OCI-LY1 (cell line): ENCODE measurements at regions not wholly inside any gene's neighbourhood (a gene's known extent, or its start where the extent isn't known, plus 50 kb on each side); places are given as distances from the start of the nearest gene placed in this dataset.

ENCODE experiments used
- H2AFZ ChIP-seq: fragments of 200-600 bp; sonication (generic), shearing (Covaris generic); 2 replicates; pipeline ENCODE4 v1.6.0; 2014; ENCODE audit warnings: antibody characterized with exemption, mild to moderate bottlenecking, low read length
- H3F3A ChIP-seq: fragments of 200-600 bp; sonication (generic), shearing (Covaris generic); 2 replicates; pipeline ENCODE4 v1.6.0; 2014; ENCODE audit warnings: mild to moderate bottlenecking, antibody characterized with exemption, low read length, moderate library complexity; ENCODE audit not compliant: insufficient read depth
- H3K27ac ChIP-seq: fragments of 200-600 bp; sonication (generic); 2 replicates; pipeline ENCODE4 v1.5.1; 2014; ENCODE audit warnings: low read length, mixed run types, mild to moderate bottlenecking, low read depth; ENCODE audit not compliant: poor library complexity, severe bottlenecking
- H3K27me3 ChIP-seq: fragments of 200-600 bp; sonication (generic); 2 replicates; pipeline ENCODE4 v1.6.0; 2014; ENCODE audit warnings: antibody characterized with exemption, mild to moderate bottlenecking, low read length, moderate library complexity; ENCODE audit not compliant: insufficient read depth
- H3K36me3 ChIP-seq: fragments of 200-600 bp; sonication (generic); 2 replicates; pipeline ENCODE4 v1.6.1; 2014; ENCODE audit warnings: mild to moderate bottlenecking, antibody characterized with exemption, low read length, moderate library complexity, mixed read lengths; ENCODE audit not compliant: insufficient read depth
- H3K4me1 ChIP-seq: fragments of 200-600 bp; sonication (generic); 2 replicates; pipeline ENCODE4 v1.5.1; 2014; ENCODE audit warnings: mild to moderate bottlenecking, low read length, moderate library complexity; ENCODE audit not compliant: insufficient read depth, severe bottlenecking
- H3K4me2 ChIP-seq: fragments of 200-600 bp; sonication (generic), shearing (Covaris generic); 2 replicates; pipeline ENCODE4 v1.6.1; 2014; ENCODE audit warnings: low read length
- H3K4me3 ChIP-seq: fragments of 200-600 bp; sonication (generic); 2 replicates; pipeline ENCODE4 v1.5.1; 2014; ENCODE audit warnings: low read length, low read depth, mild to moderate bottlenecking, mixed read lengths; ENCODE audit not compliant: poor library complexity, severe bottlenecking
- H3K79me2 ChIP-seq: fragments of 200-600 bp; shearing (Covaris generic); 2 replicates; pipeline ENCODE4 v1.6.1; 2016; ENCODE audit warnings: mixed run types, low read length, mixed read lengths; ENCODE audit not compliant: insufficient read depth
- H3K9ac ChIP-seq: fragments of 200-600 bp; sonication (generic), shearing (Covaris generic); 2 replicates; pipeline ENCODE4 v1.6.1; 2014; ENCODE audit warnings: mild to moderate bottlenecking, low read length, mixed read lengths
- H3K9me2 ChIP-seq: fragments of 200-600 bp; sonication (generic), shearing (Covaris generic); 2 replicates; pipeline ENCODE4 v1.6.1; 2014; ENCODE audit warnings: low read depth, mild to moderate bottlenecking, low read length, mixed read lengths
- H3K9me3 ChIP-seq: fragments of 200-600 bp; shearing (Covaris generic); 2 replicates; pipeline ENCODE4 v1.6.1; 2014; ENCODE audit warnings: low read length, mixed read lengths
- H4K20me1 ChIP-seq: fragments of 200-600 bp; sonication (generic), shearing (Covaris generic); 2 replicates; pipeline ENCODE4 v1.6.0; 2016; ENCODE audit warnings: mild to moderate bottlenecking, low read length; ENCODE audit not compliant: insufficient read depth
- EZH2 ChIP-seq: fragments of 200-600 bp; sonication (generic), shearing (Covaris generic); IDR thresholded peaks from 2 replicates; pipeline ENCODE4 v1.8.0; 2017; ENCODE audit warnings: borderline replicate concordance, mixed run types, mild to moderate bottlenecking, antibody characterized with exemption, low read length, moderate library complexity, mixed read lengths
- TF ChIP-seq, protein P1 (sequence below): fragments of 200-600 bp; sonication (generic), shearing (Covaris generic); IDR thresholded peaks from 2 replicates; pipeline ENCODE4 v1.5.1; 2017; ENCODE audit warnings: mild to moderate bottlenecking, antibody characterized with exemption, low read length, moderate library complexity, mixed read lengths

DNA sequence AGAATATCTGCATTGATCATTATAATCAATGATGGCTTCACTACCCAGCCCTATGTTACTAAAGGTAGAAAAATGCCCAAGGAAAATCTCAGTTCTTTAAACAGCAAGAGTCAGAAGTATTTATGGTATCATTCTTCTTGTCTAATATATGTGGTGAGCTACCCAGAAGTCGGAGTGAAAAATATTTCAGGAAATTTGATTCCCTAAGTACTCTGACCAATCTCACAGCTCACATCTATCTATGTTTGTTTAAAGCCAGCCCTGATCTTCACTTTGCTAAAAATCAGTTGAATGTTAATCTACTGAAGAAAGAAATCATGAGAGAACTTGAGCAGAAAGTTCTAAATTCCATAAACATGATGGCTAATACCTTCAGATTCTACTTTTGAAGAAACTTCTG lies 522.9 kb upstream of the SLIT2 start:
- Histone ChIP-seq H3K4me1 (peaks cover 13% of the 10 kb centered on the region), H3K27ac (no peak overlapping the region), H3F3A (no peaks in the 10 kb centered on the region), H3K79me2 (no peaks in the 10 kb centered on the region), H3K9ac (no peak overlapping the region), H3K9me2 (no peaks in the 10 kb centered on the region), H3K4me3 (no peak overlapping the region), H2AFZ (no peak overlapping the region), H3K36me3 (no peaks in the 10 kb centered on the region), H4K20me1 (no peaks in the 10 kb centered on the region), H3K27me3 (no peaks in the 10 kb centered on the region), H3K4me2 (no peak overlapping the region), H3K9me3 (no peaks in the 10 kb centered on the region)
- TF ChIP-seq, protein P1, sequence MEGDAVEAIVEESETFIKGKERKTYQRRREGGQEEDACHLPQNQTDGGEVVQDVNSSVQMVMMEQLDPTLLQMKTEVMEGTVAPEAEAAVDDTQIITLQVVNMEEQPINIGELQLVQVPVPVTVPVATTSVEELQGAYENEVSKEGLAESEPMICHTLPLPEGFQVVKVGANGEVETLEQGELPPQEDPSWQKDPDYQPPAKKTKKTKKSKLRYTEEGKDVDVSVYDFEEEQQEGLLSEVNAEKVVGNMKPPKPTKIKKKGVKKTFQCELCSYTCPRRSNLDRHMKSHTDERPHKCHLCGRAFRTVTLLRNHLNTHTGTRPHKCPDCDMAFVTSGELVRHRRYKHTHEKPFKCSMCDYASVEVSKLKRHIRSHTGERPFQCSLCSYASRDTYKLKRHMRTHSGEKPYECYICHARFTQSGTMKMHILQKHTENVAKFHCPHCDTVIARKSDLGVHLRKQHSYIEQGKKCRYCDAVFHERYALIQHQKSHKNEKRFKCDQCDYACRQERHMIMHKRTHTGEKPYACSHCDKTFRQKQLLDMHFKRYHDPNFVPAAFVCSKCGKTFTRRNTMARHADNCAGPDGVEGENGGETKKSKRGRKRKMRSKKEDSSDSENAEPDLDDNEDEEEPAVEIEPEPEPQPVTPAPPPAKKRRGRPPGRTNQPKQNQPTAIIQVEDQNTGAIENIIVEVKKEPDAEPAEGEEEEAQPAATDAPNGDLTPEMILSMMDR = no peak
- no peak for TF ChIP-seq EZH2

DNA sequence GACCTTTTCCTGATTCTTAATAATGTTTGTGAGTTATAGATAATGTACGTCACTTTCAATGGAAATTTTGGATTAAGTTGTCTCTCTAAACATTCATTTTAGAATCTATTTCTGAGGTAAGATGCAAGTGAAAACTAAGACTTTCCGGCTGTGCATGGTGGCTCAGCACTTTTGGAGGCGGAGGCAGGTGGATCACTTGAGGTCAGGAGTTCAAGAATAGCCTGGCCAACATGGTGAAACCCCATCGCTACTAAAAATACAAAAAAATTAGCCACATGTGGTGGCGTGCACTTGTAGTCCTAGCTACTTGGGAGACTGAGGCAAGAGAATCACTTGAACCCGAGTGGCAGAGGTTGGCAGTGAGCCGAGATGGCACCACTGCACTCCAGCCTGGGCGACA lies 524.6 kb upstream of the SLIT2 start:
- TF ChIP-seq, protein P1 = no peak
- TF ChIP-seq EZH2 = no peak
- Histone ChIP-seq H3K27ac (no peak overlapping the region), H3K36me3 (no peaks in the 10 kb centered on the region), H3K9me3 (no peaks in the 10 kb centered on the region), H2AFZ (no peak overlapping the region), H3K79me2 (no peaks in the 10 kb centered on the region), H4K20me1 (no peaks in the 10 kb centered on the region), H3K4me2 (no peak overlapping the region), H3K4me3 (no peak overlapping the region), H3K4me1 (peaks cover 13% of the 10 kb centered on the region), H3K9me2 (no peaks in the 10 kb centered on the region), H3K27me3 (no peaks in the 10 kb centered on the region), H3K9ac (no peak overlapping the region), H3F3A (no peaks in the 10 kb centered on the region)

DNA sequence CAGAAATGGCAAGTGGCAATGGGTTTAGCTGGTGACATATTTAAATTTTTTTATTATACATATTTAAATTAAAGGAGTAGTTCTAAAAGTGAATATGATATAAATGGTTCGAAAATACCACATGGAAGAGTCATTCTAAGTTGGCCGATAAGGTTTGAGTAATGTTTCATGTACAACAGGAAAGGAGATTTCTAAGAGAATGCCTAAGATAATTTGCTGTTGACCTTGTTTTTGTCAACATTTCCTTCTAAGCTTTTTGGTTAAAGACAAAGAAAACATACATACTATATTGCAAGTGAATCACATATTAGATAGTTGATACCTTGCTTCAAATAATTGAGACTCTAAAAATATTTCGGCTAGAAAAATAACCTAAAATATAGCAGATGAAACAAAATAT lies 526.6 kb upstream of the SLIT2 start:
- Histone ChIP-seq H3K4me3 (no peak overlapping the region), H3K36me3 (no peaks in the 10 kb centered on the region), H3K27ac (no peak overlapping the region), H3F3A (no peaks in the 10 kb centered on the region), H3K27me3 (no peaks in the 10 kb centered on the region), H2AFZ (no peak overlapping the region), H3K4me2 (no peak overlapping the region), H3K4me1 (peaks cover 7% of the 10 kb centered on the region), H3K9me3 (no peaks in the 10 kb centered on the region), H3K9ac (no peak overlapping the region), H3K79me2 (no peaks in the 10 kb centered on the region), H3K9me2 (no peaks in the 10 kb centered on the region), H4K20me1 (no peaks in the 10 kb centered on the region)
- no peak for TF ChIP-seq EZH2
- TF ChIP-seq, protein P1 = no peak
